H1 (cell line): ENCODE measurements at regions not wholly inside any gene's neighbourhood (a gene's known extent, or its start where the extent isn't known, plus 50 kb on each side); places are given as distances from the start of the nearest gene placed in this dataset.

Experiments used
- GABPA ChIP-seq: IDR thresholded peaks from 2 replicates; pipeline ENCODE4 v1.6.1; 2011; ENCODE audit warnings: mild to moderate bottlenecking, low read length, moderate library complexity, borderline replicate concordance; ENCODE audit not compliant: insufficient read depth
- POLR2AphosphoS5 ChIP-seq: IDR thresholded peaks from 2 replicates; pipeline ENCODE4 v1.6.1; 2011; ENCODE audit warnings: low read depth, low read length
- RAD21 ChIP-seq, 2 experiments: IDR thresholded peaks in 1 of 2; conservative IDR thresholded peaks in 1 of 2; 2 replicates each; pipeline ENCODE4 v1.6.1; 2011; ENCODE audit warnings: low read depth in 2 of 2, low read length in 2 of 2, improper control_type of control experiment in 1 of 2, inconsistent platforms in 1 of 2, mild to moderate bottlenecking in 1 of 2, moderate library complexity in 1 of 2
- TAF1 ChIP-seq: IDR thresholded peaks from 2 replicates; pipeline ENCODE4 v1.6.1; 2011; ENCODE audit warnings: mild to moderate bottlenecking, low read depth, low read length
- TF ChIP-seq, protein P1 (sequence below), 3 experiments: IDR thresholded peaks; 1 replicate in 2 of 3; 2 replicates in 1 of 3; pipeline versions ENCODE4 v1.5.1 to v1.6.1; 2011; ENCODE audit warnings: low read length in 3 of 3, mild to moderate bottlenecking in 3 of 3, inconsistent platforms in 2 of 3, low read depth in 1 of 3, moderate library complexity in 1 of 3; ENCODE audit not compliant: insufficient read depth in 1 of 3; ENCODE audit errors: control extremely low read depth in 1 of 3

GRCh38 chr14:89644641-89645040 is 227.6 kb upstream of the FOXN3 start:
- no peak for TF ChIP-seq RAD21 (IDR thresholded peaks at IDR 0.05 in 1 of 2, conservative IDR thresholded peaks at IDR 0.05 in 1 of 2; ENCODE audit: low read depth in 2 of 2, low read length in 2 of 2)
- TF ChIP-seq GABPA = no peak
- no peak for TF ChIP-seq POLR2AphosphoS5
- TF ChIP-seq TAF1 = no peak
- TF ChIP-seq, protein P1, sequence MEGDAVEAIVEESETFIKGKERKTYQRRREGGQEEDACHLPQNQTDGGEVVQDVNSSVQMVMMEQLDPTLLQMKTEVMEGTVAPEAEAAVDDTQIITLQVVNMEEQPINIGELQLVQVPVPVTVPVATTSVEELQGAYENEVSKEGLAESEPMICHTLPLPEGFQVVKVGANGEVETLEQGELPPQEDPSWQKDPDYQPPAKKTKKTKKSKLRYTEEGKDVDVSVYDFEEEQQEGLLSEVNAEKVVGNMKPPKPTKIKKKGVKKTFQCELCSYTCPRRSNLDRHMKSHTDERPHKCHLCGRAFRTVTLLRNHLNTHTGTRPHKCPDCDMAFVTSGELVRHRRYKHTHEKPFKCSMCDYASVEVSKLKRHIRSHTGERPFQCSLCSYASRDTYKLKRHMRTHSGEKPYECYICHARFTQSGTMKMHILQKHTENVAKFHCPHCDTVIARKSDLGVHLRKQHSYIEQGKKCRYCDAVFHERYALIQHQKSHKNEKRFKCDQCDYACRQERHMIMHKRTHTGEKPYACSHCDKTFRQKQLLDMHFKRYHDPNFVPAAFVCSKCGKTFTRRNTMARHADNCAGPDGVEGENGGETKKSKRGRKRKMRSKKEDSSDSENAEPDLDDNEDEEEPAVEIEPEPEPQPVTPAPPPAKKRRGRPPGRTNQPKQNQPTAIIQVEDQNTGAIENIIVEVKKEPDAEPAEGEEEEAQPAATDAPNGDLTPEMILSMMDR (IDR thresholded peaks at IDR 0.05; ENCODE audit: control extremely low read depth in 1 of 3, insufficient read depth in 1 of 3, low read depth in 1 of 3, low read length in 3 of 3) = no peak
